Endothelial cell of umbilical vein (primary cell): ENCODE measurements at regions not wholly inside any gene's neighbourhood (a gene's known extent, or its start where the extent isn't known, plus 50 kb on each side); places are given as distances from the start of the nearest gene placed in this dataset.

Source experiments
- CTCF ChIP-seq, 2 donors: IDR thresholded peaks; 1 replicate in 1 of 2; 2 replicates in 1 of 2; pipeline ENCODE4 v1.5.1; 2011; ENCODE audit warnings: low read length in 2 of 2, mild to moderate bottlenecking in 2 of 2, moderate library complexity in 2 of 2, control low read depth in 1 of 2, inconsistent platforms in 1 of 2, low read depth in 1 of 2; ENCODE audit not compliant: insufficient read depth in 1 of 2; ENCODE audit errors: extremely low read depth in 1 of 2
- EZH2 ChIP-seq: IDR thresholded peaks from 2 replicates; pipeline ENCODE4 v1.6.1; 2012; ENCODE audit warnings: borderline replicate concordance, low read depth, mild to moderate bottlenecking, moderate library complexity, low read length, inconsistent platforms; ENCODE audit not compliant: severe bottlenecking
- FOS ChIP-seq: IDR thresholded peaks from 2 replicates; pipeline ENCODE4 v1.6.1; 2011; ENCODE audit warnings: mild to moderate bottlenecking, low read length, moderate library complexity, borderline replicate concordance; ENCODE audit not compliant: insufficient read depth
- GATA2 ChIP-seq: IDR thresholded peaks from 2 replicates; pipeline ENCODE4 v1.7.0; 2011; ENCODE audit warnings: low read depth, mild to moderate bottlenecking, moderate library complexity, mixed read lengths, low read length; ENCODE audit not compliant: insufficient read length, insufficient read depth
- MYC ChIP-seq: IDR thresholded peaks from one replicate; pipeline ENCODE4 v1.6.1; 2011; ENCODE audit warnings: mild to moderate bottlenecking, low read depth, low read length
- POLR2A ChIP-seq: IDR thresholded peaks from 2 replicates; pipeline ENCODE4 v1.6.1; 2012; ENCODE audit warnings: low read depth, mild to moderate bottlenecking, control low read depth, low read length
- POLR2AphosphoS5 ChIP-seq: IDR thresholded peaks from 2 replicates; pipeline ENCODE4 v1.6.1; 2012; ENCODE audit warnings: low read depth, mild to moderate bottlenecking, control low read depth, low read length, moderate library complexity; ENCODE audit not compliant: insufficient read depth

DNA sequence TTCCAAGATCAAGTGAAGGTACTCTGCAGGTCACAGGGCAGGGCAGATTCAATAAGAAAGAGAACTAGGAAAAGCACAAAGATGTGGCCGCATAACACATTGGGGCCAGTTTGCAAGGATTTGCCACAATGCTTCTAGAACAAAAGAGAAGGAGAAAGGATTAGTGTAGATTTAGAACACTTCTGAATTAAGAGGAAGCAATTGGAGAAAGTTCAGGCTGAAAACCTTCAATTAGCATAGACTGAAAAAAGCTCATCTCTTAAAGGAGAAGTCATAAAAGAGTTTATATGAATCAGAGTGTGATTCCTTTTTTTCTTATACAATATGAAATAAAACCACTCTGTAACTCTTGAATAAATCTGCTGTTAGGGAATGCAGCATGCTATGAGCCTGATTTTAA, 215.6 kb upstream of the FAT1 start:
- TF ChIP-seq CTCF (IDR thresholded peaks at IDR 0.05; ENCODE audit: extremely low read depth in 1 of 2, insufficient read depth in 1 of 2, low read depth in 1 of 2, low read length in 2 of 2) (no peak), GATA2 (no peak), POLR2A (no peak), EZH2 (no peak), FOS (no peak), POLR2AphosphoS5 (no peak), MYC (no peak)
